Renal cortex interstitium (tissue), 11 donors: ENCODE measurements at regions not wholly inside any gene's neighbourhood (a gene's known extent, or its start where the extent isn't known, plus 50 kb on each side); places are given as distances from the start of the nearest gene placed in this dataset.
"Not testable (repeated sequence)": the region's sequence is repeated elsewhere in the genome, so short reads cannot be mapped to it uniquely, and the experiment has no call there.

Source experiments
- DNase-seq, 11 donors: peaks; one replicate each; pipeline ENCODE4 v3.0.0-alpha.2; 2013; ENCODE audit warnings: low read depth in 9 of 11, low spot score in 4 of 11; ENCODE audit errors: extremely low read depth in 1 of 11

GRCh38 chr12:31162896-31163560, 89.4 kb downstream of the DDX11 start:
- not testable (repeated sequence) for DNase-seq

GRCh38 chr12:31174293-31174692, 100.6 kb downstream of the DDX11 start:
- not testable (repeated sequence) for DNase-seq

GRCh38 chr12:31177514-31177913, 103.9 kb downstream of the DDX11 start:
- not testable (repeated sequence) for DNase-seq

- DNase-seq, result not testable (repeated sequence)
Observed at GRCh38 chr12:31178875-31179274, 105.2 kb downstream of the DDX11 start.

GRCh38 chr12:31179627-31180237, 106.1 kb downstream of the DDX11 start:
- not testable (repeated sequence) for DNase-seq

- not testable (repeated sequence) for DNase-seq
Observed at GRCh38 chr12:31182571-31182970, 108.9 kb downstream of the DDX11 start.

GRCh38 chr12:31183107-31183506, 109.4 kb downstream of the DDX11 start:
- DNase-seq, result not testable (repeated sequence)

- DNase-seq, result not testable (repeated sequence)
Observed at GRCh38 chr12:31183899-31184298, 110.2 kb downstream of the DDX11 start.

GRCh38 chr12:31184667-31185066, 111.0 kb downstream of the DDX11 start:
- DNase-seq, result not testable (repeated sequence)

- not testable (repeated sequence) for DNase-seq
Observed at GRCh38 chr12:31192689-31193088, 119.0 kb downstream of the DDX11 start.

- not testable (repeated sequence) for DNase-seq
Observed at GRCh38 chr12:31195620-31196019, 122.0 kb downstream of the DDX11 start.

- not testable (repeated sequence) for DNase-seq
Observed at GRCh38 chr12:31199476-31199875, 125.8 kb downstream of the DDX11 start.

GRCh38 chr12:31201382-31201781, 124.6 kb downstream of the SINHCAF start:
- DNase-seq, result no peak

GRCh38 chr12:31203261-31203660, 122.7 kb downstream of the SINHCAF start:
- no peak for DNase-seq

GRCh38 chr12:31205054-31205453, 120.9 kb downstream of the SINHCAF start:
- no peak for DNase-seq

- DNase-seq, result no peak
Observed at GRCh38 chr12:31206038-31206670, 119.8 kb downstream of the SINHCAF start.

- DNase-seq, result no peak
Observed at GRCh38 chr12:31207799-31208465, 118.0 kb downstream of the SINHCAF start.

- no peak for DNase-seq
Observed at GRCh38 chr12:31210104-31210503, 115.8 kb downstream of the SINHCAF start.

GRCh38 chr12:31210541-31210940, 115.4 kb downstream of the SINHCAF start:
- DNase-seq, result no peak
